H1 (cell line): ENCODE measurements at regions not wholly inside any gene's neighbourhood (a gene's known extent, or its start where the extent isn't known, plus 50 kb on each side); places are given as distances from the start of the nearest gene placed in this dataset.

ENCODE experiments used
- CTCF ChIA-PET: fragments of 300-600 bp; sonication (Branson Sonifier 250); formaldehyde crosslinking; loops from one replicate; lab custom pipeline; 2021; ENCODE audit not compliant: partially characterized antibody; lab: Charles Lee
- POLR2A ChIA-PET: fragments of 300-600 bp; sonication (Branson Sonifier 250); formaldehyde crosslinking; loops from one replicate; lab custom pipeline; 2021; ENCODE audit warnings: inconsistent platforms; ENCODE audit not compliant: partially characterized antibody; lab: Charles Lee
- DNase-seq, 2 experiments: peaks; one replicate each; pipeline versions ENCODE4 v3.0.0 to v3.0.0-alpha.2; 2010 to 2022; ENCODE audit warnings: low spot score in 2 of 2, low read depth in 1 of 2, mixed read lengths in 1 of 2
- FAIRE-seq: peaks from 2 replicates; lab custom pipeline; 2011; peaks lifted over from hg19 to GRCh38; lab: Jason Lieb, UNC
- H2AFZ ChIP-seq: 2 replicates; pipeline ENCODE4 v1.8.1; 2012; ENCODE audit warnings: low read length, inconsistent platforms
- H2AK5ac ChIP-seq: 2 replicates; pipeline ENCODE4 v1.6.1; 2013; ENCODE audit warnings: low read depth, low read length
- H2BK120ac ChIP-seq: replicated peaks from 2 replicates; pipeline ENCODE3; 2013; ENCODE audit warnings: low read depth, low read length, inconsistent platforms
- H2BK12ac ChIP-seq: 2 replicates; pipeline ENCODE4 v1.6.1; 2013; ENCODE audit warnings: low read depth, low read length
- H2BK15ac ChIP-seq: 2 replicates; pipeline ENCODE4 v1.6.1; 2013; ENCODE audit warnings: low read length
- H2BK20ac ChIP-seq: 2 replicates; pipeline ENCODE4 v1.6.1; 2013; ENCODE audit warnings: low read length
- H2BK5ac ChIP-seq: 2 replicates; pipeline ENCODE4 v1.6.1; 2013; ENCODE audit warnings: low read depth, low read length
- H3K14ac ChIP-seq: 2 replicates; pipeline ENCODE4 v1.6.1; 2013; ENCODE audit warnings: inconsistent platforms; ENCODE audit not compliant: insufficient read length
- H3K18ac ChIP-seq: 2 replicates; pipeline ENCODE4 v1.6.1; 2013; ENCODE audit warnings: low read length; ENCODE audit errors: extremely low read depth
- H3K23ac ChIP-seq: 2 replicates; pipeline ENCODE4 v1.6.1; 2013; ENCODE audit warnings: inconsistent platforms; ENCODE audit not compliant: insufficient read length
- H3K23me2 ChIP-seq: 2 replicates; pipeline ENCODE4 v1.6.1; 2013; ENCODE audit warnings: low read depth, low read length
- H3K27ac ChIP-seq: 2 replicates; pipeline ENCODE4 v1.6.1; 2011; ENCODE audit warnings: low read depth, low read length, inconsistent platforms
- H3K27me3 ChIP-seq, 4 experiments: replicated peaks in 1 of 4; 1 replicate in 1 of 4; 2 replicates in 3 of 4; pipeline versions ENCODE4 v1.6.1 to v1.8.1; 2011 to 2013; ENCODE audit warnings: low read length in 3 of 4, mild to moderate bottlenecking in 3 of 4, inconsistent platforms in 2 of 4, mixed read lengths in 2 of 4, moderate library complexity in 1 of 4; ENCODE audit not compliant: control insufficient read depth in 3 of 4, insufficient read depth in 3 of 4; ENCODE audit errors: extremely low read depth in 1 of 4
- H3K36me3 ChIP-seq, 4 experiments: 2 replicates each; pipeline versions ENCODE4 v1.6.1 to v1.8.1; 2011 to 2013; ENCODE audit warnings: mild to moderate bottlenecking in 4 of 4, low read length in 3 of 4, moderate library complexity in 2 of 4, control low read depth in 1 of 4, inconsistent platforms in 1 of 4; ENCODE audit not compliant: insufficient read depth in 4 of 4, control insufficient read depth in 2 of 4
- H3K4ac ChIP-seq: replicated peaks from 2 replicates; pipeline ENCODE3; 2013; ENCODE audit warnings: low read length, low read depth, mixed read lengths, inconsistent platforms; ENCODE audit not compliant: insufficient read length
- H3K4me1 ChIP-seq, 4 experiments: replicated peaks in 1 of 4; 1 replicate in 1 of 4; 2 replicates in 3 of 4; pipeline versions ENCODE4 v1.6.1 to v1.8.1; 2011 to 2013; ENCODE audit warnings: low read length in 3 of 4, inconsistent platforms in 2 of 4, mixed read lengths in 1 of 4; ENCODE audit not compliant: insufficient read depth in 4 of 4, control insufficient read depth in 3 of 4
- H3K4me2 ChIP-seq, 2 experiments: 2 replicates each; pipeline versions ENCODE4 v1.6.1 to v1.8.1; 2011 to 2013; ENCODE audit warnings: low read depth in 2 of 2, low read length in 2 of 2, control low read depth in 1 of 2, inconsistent platforms in 1 of 2, mild to moderate bottlenecking in 1 of 2; ENCODE audit not compliant: insufficient read depth in 1 of 2
- H3K4me3 ChIP-seq, 4 experiments: fragments of 200-600, 300-600 bp in 1 of 4; sonication (generic), shearing (Covaris generic), sonication (Bioruptor Twin) in 1 of 4; 2 replicates each; pipeline versions ENCODE4 v1.5.1 to v1.8.1; 2011 to 2016; ENCODE audit warnings: low read length in 4 of 4, low read depth in 3 of 4, control low read depth in 2 of 4, inconsistent platforms in 2 of 4, mild to moderate bottlenecking in 2 of 4, mixed read lengths in 1 of 4, moderate library complexity in 1 of 4; ENCODE audit not compliant: insufficient read depth in 2 of 4; ENCODE audit errors: extremely low read depth in 1 of 4
- H3K56ac ChIP-seq: replicated peaks from 2 replicates; pipeline ENCODE3; 2013; ENCODE audit warnings: low read depth, mild to moderate bottlenecking, mixed read lengths, low read length, inconsistent platforms; ENCODE audit not compliant: insufficient read length
- H3K79me1 ChIP-seq: 2 replicates; pipeline ENCODE4 v1.6.1; 2013; ENCODE audit warnings: low read depth, low read length, control low read depth
- H3K79me2 ChIP-seq, 2 experiments: 2 replicates each; pipeline versions ENCODE4 v1.6.1 to v1.8.1; 2012 to 2013; ENCODE audit warnings: low read length in 2 of 2, mild to moderate bottlenecking in 2 of 2, inconsistent platforms in 1 of 2; ENCODE audit not compliant: insufficient read depth in 2 of 2, control insufficient read depth in 1 of 2
- H3K9ac ChIP-seq, 4 experiments: replicated peaks in 1 of 4; 1 replicate in 1 of 4; 2 replicates in 3 of 4; pipeline versions ENCODE4 v1.6.1 to v1.8.1; 2011 to 2013; ENCODE audit warnings: low read depth in 3 of 4, low read length in 3 of 4, control low read depth in 2 of 4, mild to moderate bottlenecking in 2 of 4, moderate library complexity in 2 of 4, inconsistent platforms in 1 of 4; ENCODE audit errors: extremely low read depth in 1 of 4
- H3K9me3 ChIP-seq, 2 experiments: 2 replicates each; pipeline versions ENCODE4 v1.6.1 to v1.8.1; 2012 to 2013; ENCODE audit warnings: mild to moderate bottlenecking in 2 of 2, moderate library complexity in 2 of 2, control low read depth in 1 of 2, inconsistent platforms in 1 of 2, low read depth in 1 of 2, low read length in 1 of 2, mixed read lengths in 1 of 2; ENCODE audit not compliant: insufficient read depth in 2 of 2
- H4K20me1 ChIP-seq, 2 experiments: replicated peaks in 1 of 2; 2 replicates each; pipeline versions ENCODE3 to v1.8.1; 2011 to 2013; ENCODE audit warnings: inconsistent platforms in 2 of 2, low read length in 2 of 2, mild to moderate bottlenecking in 1 of 2; ENCODE audit not compliant: insufficient read depth in 2 of 2, control insufficient read depth in 1 of 2
- H4K5ac ChIP-seq: 2 replicates; pipeline ENCODE4 v1.6.1; 2013; ENCODE audit warnings: low read length, low read depth, mixed read lengths, inconsistent platforms; ENCODE audit not compliant: insufficient read length
- H4K8ac ChIP-seq: 2 replicates; pipeline ENCODE4 v1.8.0; 2013; ENCODE audit warnings: mild to moderate bottlenecking, moderate library complexity, low read length, inconsistent platforms; ENCODE audit not compliant: insufficient read depth; ENCODE audit errors: extremely low read depth
- H4K91ac ChIP-seq: replicated peaks from 2 replicates; pipeline ENCODE3; 2013; ENCODE audit warnings: low read length, mixed read lengths, inconsistent platforms; ENCODE audit not compliant: insufficient read length
- HDAC6 ChIP-seq: IDR thresholded peaks from one replicate; pipeline ENCODE4 v1.7.1; 2012; ENCODE audit warnings: low read depth, mild to moderate bottlenecking, inconsistent platforms, low read length, moderate library complexity
- KDM4A ChIP-seq: IDR thresholded peaks from one replicate; pipeline ENCODE4 v1.7.1; 2012; ENCODE audit warnings: low read depth, mild to moderate bottlenecking, moderate library complexity, low read length, inconsistent platforms; ENCODE audit not compliant: severe bottlenecking
- NRF1 ChIP-seq: IDR thresholded peaks from 2 replicates; pipeline ENCODE4 v1.6.1; 2011; ENCODE audit warnings: mild to moderate bottlenecking, low read depth, low read length, improper control_type of control experiment
- YY1 ChIP-seq: IDR thresholded peaks from 2 replicates; pipeline ENCODE4 v1.6.1; 2011; ENCODE audit warnings: low read depth, mild to moderate bottlenecking, low read length
- WGBS, 2 experiments: shearing (Covaris generic) in 1 of 2; methylation state at CpG; one replicate each; pipeline versions ENCODE4 v1.1.6 to v1.1.7; 2013 to 2015; ENCODE audit warnings: low lambda C conversion rate in 2 of 2, mixed read lengths in 2 of 2, inconsistent platforms in 1 of 2, low coverage in 1 of 2, missing lambda C conversion rate in 1 of 2; ENCODE audit not compliant: insufficient replicate concordance in 2 of 2, insufficient coverage in 1 of 2, insufficient read length in 1 of 2; ENCODE audit errors: extremely low coverage in 1 of 2, missing lambda C conversion rate in 1 of 2; 5-methylcytosine and 5-hydroxymethylcytosine counted together

DNA sequence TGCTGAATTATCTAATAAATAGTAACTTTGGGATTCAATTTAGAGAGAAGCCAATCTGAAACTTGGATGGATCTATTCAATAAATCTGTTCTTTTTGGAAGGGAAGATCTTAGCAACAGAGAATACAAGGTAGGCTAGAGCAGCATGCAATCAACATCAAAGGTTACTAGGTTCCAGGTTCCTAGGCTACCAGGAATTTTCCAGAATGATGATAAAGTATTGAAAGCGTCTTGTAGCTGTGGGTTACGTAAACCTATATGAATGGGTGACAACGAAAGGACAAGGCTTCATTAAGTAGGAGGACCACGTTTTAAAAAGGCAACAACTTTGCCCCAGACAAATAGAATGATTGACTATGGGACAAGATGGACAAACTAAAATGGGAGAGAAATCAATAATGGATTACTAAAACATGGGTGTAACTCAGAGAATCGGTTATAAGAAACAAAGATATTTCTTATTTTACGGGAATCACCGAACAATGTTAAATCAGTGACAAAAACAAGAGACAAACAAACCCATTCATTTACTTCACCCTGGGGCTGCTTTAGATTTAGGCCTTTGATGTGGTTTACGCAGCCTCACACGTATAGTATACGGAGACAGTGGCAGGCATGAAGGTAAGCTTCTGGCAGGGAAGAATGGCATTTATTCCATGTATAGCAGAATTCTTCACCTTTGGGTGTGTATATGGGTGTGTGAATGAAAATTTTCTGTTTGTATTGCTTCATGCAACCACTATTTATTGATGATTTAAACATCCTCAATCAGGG, 732.6 kb upstream of the PABPC4L start:
- no peaks in the 10 kb centered on the region for H4K20me1 ChIP-seq
- no peak overlapping the region for H2AFZ ChIP-seq
- no peak overlapping the region for H3K9ac ChIP-seq
- H3K79me1 ChIP-seq, result no peaks in the 10 kb centered on the region
- ChIA-PET POLR2A (no interaction called here), CTCF (interaction anchor here (1.1 to 1.7 kb wide), 3 partner anchors 28 to 734 kb away, joined by 3 to 7 read pairs (median 3); no protein-coding TSS in a partner anchor)
- H3K27ac ChIP-seq, result no peak overlapping the region
- H3K27me3 ChIP-seq, result no peaks in the 10 kb centered on the region
- no peak overlapping the region for H3K4me2 ChIP-seq
- no peaks in the 10 kb centered on the region for H3K36me3 ChIP-seq
- no peaks in the 10 kb centered on the region for H3K23me2 ChIP-seq
- no peak overlapping the region for H2BK5ac ChIP-seq
- H3K4me3 ChIP-seq, result no peak overlapping the region
- H3K79me2 ChIP-seq, result no peaks in the 10 kb centered on the region
- TF ChIP-seq YY1 (no peak), HDAC6 (no peak), KDM4A (no peak), NRF1 (no peak)
- no peak overlapping the region for H3K14ac ChIP-seq
- H3K4ac ChIP-seq, result no peak overlapping the region
- H2BK12ac ChIP-seq, result no peak overlapping the region
- FAIRE-seq (no peak), DNase-seq (no peak)
- no peak overlapping the region; the same call in 1 of the 2 replicates for H2BK20ac ChIP-seq
- H3K56ac ChIP-seq, result no peak overlapping the region
- 88% methylated on average over 10 of the region's 10 CpGs; no CpG with 5 or more reads in 1 of the 2 experiments for whole genome bisulfite sequencing, 2 experiments
- peaks cover 0 to 3% (median 0%) of the 10 kb centered on the region in 4 experiments; a peak in 2 of 7 replicates for H3K4me1 ChIP-seq
- no peak overlapping the region for H3K18ac ChIP-seq
- no peaks in the 10 kb centered on the region for H3K9me3 ChIP-seq
- no peak overlapping the region for H2BK120ac ChIP-seq
- no peak overlapping the region for H2BK15ac ChIP-seq
- no peak overlapping the region for H3K23ac ChIP-seq
- H2AK5ac ChIP-seq, result no peak overlapping the region
- no peak overlapping the region for H4K5ac ChIP-seq
- no peak overlapping the region for H4K8ac ChIP-seq
- no peak overlapping the region for H4K91ac ChIP-seq
